SK-MEL-5 (cell line): ENCODE measurements at regions not wholly inside any gene's neighbourhood (a gene's known extent, or its start where the extent isn't known, plus 50 kb on each side); places are given as distances from the start of the nearest gene placed in this dataset.

Source experiments
- DNase-seq: peaks from one replicate; pipeline ENCODE4 v3.0.0-alpha.2; 2016; ENCODE audit warnings: low read depth, low spot score
- in situ Hi-C: cut with HindIII; loops from 2 replicates; pipeline ENCODE4 v1.10.0; 2016; ENCODE audit warnings: low sequenced_read_pairs, high pct_unique_total_duplicates, low pct_unique_long_range_greater_than_20kb

DNA sequence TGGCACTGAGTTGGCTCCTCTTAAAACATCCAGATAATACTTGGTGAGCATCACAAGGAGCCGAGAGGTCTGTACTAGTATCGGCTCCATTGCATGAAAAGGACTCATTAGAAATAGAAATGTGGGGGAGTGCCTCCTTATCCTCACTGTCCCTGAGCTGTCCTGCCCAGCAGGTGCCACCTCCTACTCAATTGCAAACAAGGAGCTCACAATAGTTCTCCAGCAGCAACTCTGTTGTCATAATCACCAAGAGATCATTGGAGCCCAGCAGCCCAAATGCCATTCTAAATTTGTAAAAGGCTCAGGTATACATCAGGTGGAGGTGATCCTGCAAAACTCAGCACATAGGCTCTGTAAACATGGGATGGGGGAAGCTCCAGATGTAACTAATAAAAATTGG, 99.1 kb downstream of the PLK2 start:
- DNase-seq: no peak
- in situ Hi-C loops: no loop called here

DNA sequence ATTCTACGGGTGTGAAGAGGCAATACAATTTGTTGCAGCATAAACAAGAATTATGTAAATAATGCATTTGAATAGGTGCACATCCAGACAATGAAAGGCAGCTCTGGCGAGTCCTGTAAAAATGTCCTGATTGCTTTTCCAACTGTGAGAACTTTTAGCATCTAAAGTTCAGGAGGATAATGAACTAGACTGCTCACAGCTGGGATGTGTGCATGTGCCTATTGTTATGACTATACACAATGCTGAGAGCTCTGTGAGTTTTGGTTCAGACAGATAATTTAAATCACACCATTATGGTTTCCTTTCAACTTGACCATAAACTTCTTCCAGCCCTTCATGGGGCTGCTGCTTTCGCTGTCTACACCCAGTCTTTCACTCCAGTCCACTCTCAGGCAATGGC, 99.9 kb downstream of the PLK2 start:
- in situ Hi-C loops: no loop called here
- no peak for DNase-seq

DNA sequence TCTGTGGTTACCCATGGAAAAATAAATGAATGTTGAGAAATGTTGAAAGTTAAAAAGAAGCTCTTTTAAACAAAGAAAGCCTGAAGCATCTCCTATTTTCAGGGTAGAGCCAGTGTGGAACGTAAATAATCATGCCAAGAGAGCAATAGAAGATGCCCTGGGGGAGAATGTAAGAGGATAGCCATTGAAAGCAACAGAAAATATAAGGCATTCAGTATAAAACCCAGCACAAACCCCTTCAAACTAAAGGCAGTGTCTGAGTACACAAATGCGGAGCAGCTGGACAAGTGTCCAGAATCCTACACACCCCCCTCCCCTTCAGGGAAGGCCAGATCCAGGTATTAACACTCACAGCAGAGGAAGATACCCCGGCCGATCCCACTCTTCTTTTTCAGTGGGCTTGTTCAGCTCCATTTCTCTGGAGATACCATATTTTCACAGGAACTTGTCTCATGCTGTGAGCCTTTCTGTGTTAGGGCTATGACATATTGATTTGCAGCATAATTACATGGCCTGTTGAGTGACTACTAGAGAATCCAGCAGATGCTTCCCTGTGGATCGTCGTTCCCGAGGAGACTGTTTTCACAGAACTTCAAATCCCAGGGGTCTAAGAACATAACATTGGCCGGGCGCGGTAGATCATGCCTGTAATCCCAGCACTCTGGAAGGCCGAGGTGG, 101.2 kb downstream of the PLK2 start:
- in situ Hi-C loops: no loop called here

GRCh38 chr5:58357799-58358500, 101.9 kb downstream of the PLK2 start:
- in situ Hi-C loops: no loop called here
- DNase-seq: no peak

More for the DNA sequence above, 101.2 kb downstream of the PLK2 start:
- DNase-seq: no peak

DNA sequence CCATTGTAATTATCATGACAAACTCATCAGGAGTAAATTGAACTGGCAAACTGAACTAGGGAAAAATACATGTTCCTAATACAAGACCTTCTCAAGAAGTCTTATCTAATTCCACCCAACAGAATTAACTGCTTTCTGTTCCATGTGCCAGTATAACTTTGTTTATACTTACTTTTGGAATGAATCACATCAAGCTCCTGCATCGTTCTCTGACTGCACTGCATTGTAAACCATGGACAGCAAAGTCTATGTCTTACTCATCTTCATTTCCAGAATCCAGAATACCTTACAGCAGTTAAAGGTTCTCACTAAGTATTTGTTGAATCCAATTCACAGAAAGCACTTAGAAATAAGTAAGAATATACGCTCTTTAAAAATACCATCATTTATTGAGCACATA, 102.8 kb downstream of the PLK2 start:
- DNase-seq: no peak
- in situ Hi-C loops: no loop called here

GRCh38 chr5:58356662-58357061, 103.2 kb downstream of the PLK2 start:
- no peak for DNase-seq
- in situ Hi-C loops: no loop called here

- in situ Hi-C loops: no loop called here
- no peak for DNase-seq
These were observed 105.1 kb downstream of the PLK2 start for GRCh38 chr5:58354827-58355226.

GRCh38 chr5:58353992-58354391, 105.9 kb downstream of the PLK2 start:
- DNase-seq: no peak
- in situ Hi-C loops: no loop called here

DNA sequence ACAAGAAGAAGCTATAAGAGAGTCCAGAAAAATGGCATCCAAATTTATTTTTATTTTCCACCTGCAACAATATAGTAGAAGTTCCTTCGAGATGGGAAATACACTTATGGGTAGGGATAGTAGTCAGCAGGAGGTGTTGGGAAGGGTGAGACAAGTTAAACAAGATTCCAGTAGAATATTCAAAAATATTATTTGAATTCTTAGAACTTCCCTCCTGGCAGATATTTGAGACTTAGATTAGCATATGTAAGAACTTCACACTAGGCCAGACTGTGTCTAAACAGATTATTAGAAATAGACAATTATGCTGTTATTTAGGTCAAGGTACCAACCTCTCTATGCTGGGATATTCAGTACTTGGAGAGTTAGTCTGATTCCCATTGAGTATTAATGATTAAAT, 108.7 kb downstream of the PLK2 start:
- DNase-seq: no peak
- in situ Hi-C loops: no loop called here

DNA sequence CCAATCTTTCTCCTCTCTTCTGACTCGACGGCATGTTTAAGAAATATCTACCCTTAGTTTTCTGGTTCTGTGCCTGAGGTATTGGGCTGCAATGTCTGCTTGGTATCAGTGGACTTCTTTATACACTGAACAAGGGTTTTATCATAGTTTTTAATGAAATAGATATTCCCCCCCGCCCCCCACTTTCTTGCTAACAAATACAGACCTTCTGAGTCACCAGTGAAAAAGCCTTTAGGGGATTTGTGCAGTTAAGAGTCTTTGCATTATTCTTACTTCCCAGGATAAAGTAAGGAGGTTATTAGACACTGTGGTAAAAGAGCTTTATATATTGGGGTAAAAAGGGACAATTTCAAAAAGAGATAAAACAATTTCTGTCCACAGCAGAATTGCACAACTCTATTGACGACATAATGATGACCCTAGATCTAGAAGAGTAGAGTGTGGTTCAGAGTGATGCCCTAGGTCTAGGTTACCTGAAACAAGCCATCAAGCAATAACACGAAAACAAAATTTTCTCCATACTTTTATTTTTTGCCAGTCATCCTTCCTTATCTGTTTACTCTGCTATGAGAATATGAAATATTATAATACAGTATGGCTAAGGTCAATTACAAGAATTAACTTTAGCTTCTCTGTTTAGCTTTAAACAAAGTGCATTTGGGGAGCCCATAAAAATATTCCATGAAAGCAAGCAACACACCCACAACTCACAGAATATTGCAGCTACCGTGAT, 110.7 kb downstream of the PLK2 start:
- in situ Hi-C loops: no loop called here
- no peak for DNase-seq

DNA sequence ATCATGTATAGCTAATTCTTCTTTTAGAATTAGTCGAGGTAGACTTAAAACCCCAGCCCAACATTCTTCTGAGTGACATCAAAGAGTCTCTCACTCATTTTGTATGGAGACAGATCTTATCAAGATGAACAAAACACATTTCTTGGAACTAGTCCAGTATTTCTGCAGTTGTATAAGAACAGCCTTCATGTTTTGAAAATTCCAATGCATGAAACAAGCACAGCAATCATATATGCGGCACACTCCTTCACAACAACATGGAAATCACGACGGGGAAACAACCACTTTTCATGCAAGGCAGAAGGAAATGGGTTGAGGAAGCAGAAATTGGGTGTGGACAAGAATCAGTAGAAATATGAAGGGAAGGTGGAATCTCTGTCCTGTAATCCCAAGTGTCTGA, 113.8 kb downstream of the PLK2 start:
- no peak for DNase-seq
- in situ Hi-C loops: no loop called here

DNA sequence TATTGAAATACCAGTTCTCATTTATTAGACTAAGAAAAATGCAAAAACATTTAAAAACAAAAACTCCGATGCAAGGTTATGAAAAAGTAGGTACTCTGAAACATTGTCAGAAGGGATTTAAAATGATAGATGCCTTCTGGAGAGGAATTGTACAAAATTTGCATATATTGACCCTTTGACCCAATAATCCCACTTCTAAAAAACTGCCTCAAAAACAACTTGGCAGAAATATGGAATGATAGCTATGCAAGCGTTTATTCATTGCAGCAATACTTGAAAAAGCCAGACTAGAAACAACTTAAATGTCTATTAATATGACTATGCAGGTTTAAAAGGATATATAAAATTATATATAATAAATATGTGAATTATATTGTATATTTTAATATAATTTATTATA, 118.4 kb downstream of the PLK2 start:
- no peak for DNase-seq
- in situ Hi-C loops: no loop called here

DNA sequence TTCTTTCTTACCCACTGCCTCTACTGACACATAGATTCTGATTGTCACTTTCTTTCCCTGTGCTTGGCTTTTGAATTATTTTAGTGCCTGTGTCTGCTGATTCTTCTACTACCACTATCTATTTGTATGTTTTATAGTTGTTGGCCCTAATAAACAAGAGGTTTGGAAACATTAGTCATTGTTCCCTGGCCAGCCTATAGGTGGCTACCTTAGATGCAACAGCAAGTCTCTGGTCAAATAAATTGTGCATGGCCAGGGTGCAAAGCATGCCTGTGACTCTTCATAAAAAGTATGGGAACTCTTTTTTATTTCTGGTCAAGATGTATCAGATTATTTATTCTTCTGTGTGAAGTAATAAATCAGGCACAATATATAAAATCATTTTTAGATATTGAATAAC, 124.4 kb downstream of the PLK2 start:
- peak; percentile 3 for DNase-seq
- in situ Hi-C loops: no loop called here

GRCh38 chr5:58334035-58334434, 125.9 kb downstream of the PLK2 start:
- no peak for DNase-seq

GRCh38 chr5:58330781-58331180, 129.1 kb downstream of the PLK2 start:
- in situ Hi-C loops: no loop called here
- DNase-seq: no peak

More at GRCh38 chr5:58334035-58334434, 125.9 kb downstream of the PLK2 start:
- in situ Hi-C loops: no loop called here

GRCh38 chr5:58327289-58327688, 132.6 kb downstream of the PLK2 start:
- DNase-seq: no peak
- in situ Hi-C loops: no loop called here

- in situ Hi-C loops: no loop called here
- no peak for DNase-seq
These were observed 133.9 kb downstream of the PLK2 start for GRCh38 chr5:58326022-58326421.

GRCh38 chr5:58322453-58322852, 137.4 kb downstream of the PLK2 start:
- in situ Hi-C loops: no loop called here
- no peak for DNase-seq

DNA sequence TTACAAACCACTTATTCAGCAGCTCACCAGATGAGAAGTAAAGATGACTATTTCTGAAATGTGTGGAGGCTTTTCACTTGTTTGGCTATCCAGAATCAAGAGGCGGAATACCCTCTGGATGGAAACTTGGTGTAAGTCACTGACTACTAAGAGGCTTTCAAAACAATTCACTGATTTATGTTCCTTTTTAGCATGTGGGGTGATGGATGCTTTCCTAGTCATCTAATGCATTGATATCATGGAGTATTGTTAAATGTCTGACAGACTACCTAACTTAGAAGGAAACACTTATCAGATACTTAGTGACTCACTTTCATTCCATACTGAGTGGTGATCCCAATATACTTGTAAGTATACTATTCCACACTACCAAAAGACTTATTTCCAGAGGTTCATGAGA, 141.4 kb downstream of the PLK2 start:
- in situ Hi-C loops: no loop called here
- no peak for DNase-seq
